Liver (tissue), 8 donors: ENCODE measurements at regions not wholly inside any gene's neighbourhood (a gene's known extent, or its start where the extent isn't known, plus 50 kb on each side); places are given as distances from the start of the nearest gene placed in this dataset.

Experiments used
- DNase-seq: peaks from one replicate; pipeline ENCODE4 v3.0.0-alpha.2; 2017; ENCODE audit warnings: low spot score
- H3K27ac ChIP-seq, 2 donors: one replicate each; pipeline ENCODE4 v1.7.0; 2013; ENCODE audit warnings: inconsistent platforms in 2 of 2, low read length in 2 of 2, control low read depth in 1 of 2, low read depth in 1 of 2, mild to moderate bottlenecking in 1 of 2
- H3K27me3 ChIP-seq, 4 donors: one replicate each; pipeline versions ENCODE4 v1.6.1 to v1.7.0; 2013; ENCODE audit warnings: low read length in 3 of 4, inconsistent platforms in 1 of 4, mild to moderate bottlenecking in 1 of 4, moderate library complexity in 1 of 4; ENCODE audit not compliant: control insufficient read depth in 4 of 4, insufficient read depth in 4 of 4
- H3K36me3 ChIP-seq, 4 donors: one replicate each; pipeline versions ENCODE4 v1.6.1 to v1.7.0; 2013; ENCODE audit warnings: low read length in 3 of 4, mild to moderate bottlenecking in 3 of 4, low read depth in 1 of 4, moderate library complexity in 1 of 4; ENCODE audit not compliant: control insufficient read depth in 4 of 4, insufficient read depth in 3 of 4
- H3K4me1 ChIP-seq, 4 donors: one replicate each; pipeline versions ENCODE4 v1.6.1 to v1.7.0; 2013; ENCODE audit warnings: low read length in 3 of 4, mild to moderate bottlenecking in 3 of 4, moderate library complexity in 1 of 4; ENCODE audit not compliant: control insufficient read depth in 4 of 4, insufficient read depth in 4 of 4
- H3K4me3 ChIP-seq, 3 donors: one replicate each; pipeline versions ENCODE4 v1.6.1 to v1.7.0; 2013; ENCODE audit warnings: low read length in 3 of 3, control low read depth in 1 of 3, low read depth in 1 of 3, mild to moderate bottlenecking in 1 of 3
- H3K9ac ChIP-seq, 2 donors: one replicate each; pipeline ENCODE4 v1.7.0; 2013; ENCODE audit warnings: low read length in 2 of 2, mild to moderate bottlenecking in 2 of 2, moderate library complexity in 2 of 2, control low read depth in 1 of 2, low read depth in 1 of 2
- H3K9me3 ChIP-seq, 4 donors: one replicate each; pipeline versions ENCODE4 v1.6.1 to v1.7.0; 2013; ENCODE audit warnings: low read length in 3 of 4; ENCODE audit not compliant: control insufficient read depth in 4 of 4
- ATF3 ChIP-seq: IDR thresholded peaks from 2 replicates; pipeline ENCODE4 v1.6.1; 2016; ENCODE audit warnings: antibody characterized with exemption
- CTCF ChIP-seq: fragments of 150-350 bp; IDR thresholded peaks from 2 replicates; pipeline ENCODE4 v1.5.1; 2017; ENCODE audit warnings: improper control_type of control experiment, low read depth, low read length; ENCODE audit not compliant: missing input control
- FOXA1 ChIP-seq: IDR thresholded peaks from 2 replicates; pipeline ENCODE4 v1.6.1; 2016; ENCODE audit warnings: antibody characterized with exemption
- GABPA ChIP-seq, 2 donors: IDR thresholded peaks in 1 of 2; conservative IDR thresholded peaks in 1 of 2; 2 replicates each; pipeline ENCODE4 v1.6.1; 2016; ENCODE audit warnings: antibody characterized with exemption in 2 of 2, mild to moderate bottlenecking in 1 of 2, moderate library complexity in 1 of 2
- HNF4A ChIP-seq, 2 donors: conservative IDR thresholded peaks; 2 replicates each; pipeline ENCODE4 v1.6.1; 2016; ENCODE audit warnings: antibody characterized with exemption in 2 of 2, mild to moderate bottlenecking in 2 of 2
- HNF4G ChIP-seq: IDR thresholded peaks from 2 replicates; pipeline ENCODE4 v1.6.1; 2016; ENCODE audit warnings: antibody characterized with exemption
- MAX ChIP-seq: IDR thresholded peaks from 2 replicates; pipeline ENCODE4 v1.6.1; 2016; ENCODE audit warnings: antibody characterized with exemption
- NR2F2 ChIP-seq: IDR thresholded peaks from 2 replicates; pipeline ENCODE4 v1.6.1; 2016; ENCODE audit warnings: antibody characterized with exemption
- REST ChIP-seq: IDR thresholded peaks from 2 replicates; pipeline ENCODE4 v1.6.1; 2016; ENCODE audit warnings: antibody characterized with exemption, mild to moderate bottlenecking
- RXRA ChIP-seq, 2 donors: IDR thresholded peaks; 2 replicates each; pipeline ENCODE4 v1.6.1; 2017 to 2018; ENCODE audit warnings: antibody characterized with exemption in 2 of 2, mild to moderate bottlenecking in 1 of 2
- SP1 ChIP-seq: IDR thresholded peaks from 2 replicates; pipeline ENCODE4 v1.6.1; 2018; ENCODE audit warnings: antibody characterized with exemption, mild to moderate bottlenecking
- TAF1 ChIP-seq: conservative IDR thresholded peaks from 2 replicates; pipeline ENCODE4 v1.6.1; 2016; ENCODE audit warnings: antibody characterized with exemption, mild to moderate bottlenecking
- YY1 ChIP-seq: IDR thresholded peaks from 2 replicates; pipeline ENCODE4 v1.6.1; 2016; ENCODE audit warnings: antibody characterized with exemption, mild to moderate bottlenecking
- WGBS: extraction: QIAGEN DNeasy Blood & Tissue Kit; methylation state at CpG from one replicate; pipeline ENCODE4 v1.1.7; 2013; 5-methylcytosine and 5-hydroxymethylcytosine counted together
- donor health status: healthy.
- donor health status: healthy.
- donor health status: healthy.
- donor health status: healthy.
- donor health status: healthy.

- TF ChIP-seq CTCF: no peak
- TF ChIP-seq SP1: no peak
- TF ChIP-seq HNF4G: no peak
- no peak for TF ChIP-seq NR2F2
- no peak for TF ChIP-seq TAF1
- no peak for TF ChIP-seq GABPA (IDR thresholded peaks at IDR 0.05 in 1 of 2, conservative IDR thresholded peaks at IDR 0.05 in 1 of 2)
- TF ChIP-seq YY1: no peak
- no peak for TF ChIP-seq MAX
Measured at GRCh38 chr16:26969589-26970231, 97.0 kb upstream of the C16orf82 start (continued).

- Histone ChIP-seq H3K4me3 (no peak overlapping the region), H3K4me1 (no peaks in the 10 kb centered on the region), H3K36me3 (no peaks in the 10 kb centered on the region), H3K9ac (no peak overlapping the region), H3K9me3 (no peaks in the 10 kb centered on the region), H3K27me3 (no peaks in the 10 kb centered on the region), H3K27ac (no peak overlapping the region)
- no peak for DNase-seq
- no peak for TF ChIP-seq SP1
- TF ChIP-seq ATF3: no peak
- no peak for TF ChIP-seq YY1
- no peak for TF ChIP-seq CTCF
- no peak for TF ChIP-seq FOXA1
- no peak for TF ChIP-seq REST
- TF ChIP-seq HNF4A (conservative IDR thresholded peaks at IDR 0.05): no peak
- TF ChIP-seq RXRA (IDR thresholded peaks at IDR 0.05): no peak
- WGBS: 82% methylated on average over 3 of the region's 3 CpGs
Measured at GRCh38 chr16:26970292-26970691, 96.4 kb upstream of the C16orf82 start.
